ENCODE measurements at regions not wholly inside any gene's neighbourhood (a gene's known extent, or its start where the extent isn't known, plus 50 kb on each side); places are given as distances from the start of the nearest gene placed in this dataset.

GRCh38 chr21:32056791-32057190 is 184.0 kb downstream of the HUNK start:
- no peak for TF ChIP-seq CTCF (IDR thresholded peaks at IDR 0.05; ENCODE audit: low read depth, low read length, missing control alignments)
- H3K4me3 ChIP-seq (ENCODE audit: low read depth, low read length), result no peak overlapping the region
- no peak for DNase-seq (ENCODE audit: low read depth)

- no peak for TF ChIP-seq CTCF (IDR thresholded peaks at IDR 0.05; ENCODE audit: low read depth, low read length, missing control alignments)
- DNase-seq (ENCODE audit: low read depth), result no peak
- no peak overlapping the region for H3K4me3 ChIP-seq (ENCODE audit: low read depth, low read length)
These were observed 182.5 kb downstream of the HUNK start for GRCh38 chr21:32055305-32055704.
